NCI-H2171 (cell line): ENCODE measurements at regions not wholly inside any gene's neighbourhood (a gene's known extent, or its start where the extent isn't known, plus 50 kb on each side); places are given as distances from the start of the nearest gene placed in this dataset.
"Not testable (repeated sequence)": the region's sequence is repeated elsewhere in the genome, so short reads cannot be mapped to it uniquely, and the experiment has no call there.

Source experiments
- DNase-seq: peaks from one replicate; lab custom pipeline; 2025; lab: John Stamatoyannopoulos, UW

- DNase-seq: no peak
Measured at GRCh38 chr9:31334837-31335528, 1049.5 kb upstream of the ACO1 start.

- DNase-seq: no peak
Measured at GRCh38 chr9:31335529-31336234, 1048.8 kb upstream of the ACO1 start.

- DNase-seq: no peak
Measured at GRCh38 chr9:31336386-31336785, 1048.1 kb upstream of the ACO1 start.

GRCh38 chr9:31336841-31337240 lies 1047.6 kb upstream of the ACO1 start:
- DNase-seq: no peak

GRCh38 chr9:31347082-31347617 lies 1037.3 kb upstream of the ACO1 start:
- no peak for DNase-seq

- no peak for DNase-seq
Measured at GRCh38 chr9:31355159-31355882, 1029.1 kb upstream of the ACO1 start.

- DNase-seq: no peak
Measured at GRCh38 chr9:31355965-31356364, 1028.5 kb upstream of the ACO1 start.

- DNase-seq: no peak
Measured at GRCh38 chr9:31359071-31359470, 1025.4 kb upstream of the ACO1 start.

GRCh38 chr9:31364171-31364570 lies 1020.3 kb upstream of the ACO1 start:
- no peak for DNase-seq

GRCh38 chr9:31372799-31373587 lies 1011.5 kb upstream of the ACO1 start:
- no peak for DNase-seq

GRCh38 chr9:31377358-31377757 lies 1007.1 kb upstream of the ACO1 start:
- no peak for DNase-seq

GRCh38 chr9:31388660-31389059 lies 995.8 kb upstream of the ACO1 start:
- DNase-seq: no peak

- DNase-seq: no peak
Measured at GRCh38 chr9:31389075-31389474, 995.4 kb upstream of the ACO1 start.

- no peak for DNase-seq
Measured at GRCh38 chr9:31390403-31391025, 993.9 kb upstream of the ACO1 start.

GRCh38 chr9:31393240-31393639 lies 991.2 kb upstream of the ACO1 start:
- DNase-seq: no peak

GRCh38 chr9:31394015-31394473 lies 990.4 kb upstream of the ACO1 start:
- DNase-seq: no peak

- DNase-seq: no peak
Measured at GRCh38 chr9:31412081-31412480, 972.4 kb upstream of the ACO1 start.

GRCh38 chr9:31415164-31415563 lies 969.3 kb upstream of the ACO1 start:
- DNase-seq: no peak

GRCh38 chr9:31418419-31418818 lies 966.0 kb upstream of the ACO1 start:
- DNase-seq: no peak

GRCh38 chr9:31443630-31444457 lies 940.6 kb upstream of the ACO1 start:
- DNase-seq: not testable (repeated sequence)

- no peak for DNase-seq
Measured at GRCh38 chr9:31445357-31445756, 939.1 kb upstream of the ACO1 start.
